ENCODE measurements at regions not wholly inside any gene's neighbourhood (a gene's known extent, or its start where the extent isn't known, plus 50 kb on each side); places are given as distances from the start of the nearest gene placed in this dataset.
"Not testable (repeated sequence)": the region's sequence is repeated elsewhere in the genome, so short reads cannot be mapped to it uniquely, and the experiment has no call there.

GRCh38 chr5:100026606-100027005, 508.6 kb upstream of the FAM174A start:
- no peak for DNase-seq

- DNase-seq: no peak
These were observed 511.6 kb upstream of the FAM174A start for GRCh38 chr5:100023536-100023935.

GRCh38 chr5:100017520-100018262, 517.5 kb upstream of the FAM174A start:
- DNase-seq: no peak

- DNase-seq: not testable (repeated sequence)
These were observed 521.9 kb upstream of the FAM174A start for GRCh38 chr5:100013305-100013704.

GRCh38 chr5:100011160-100011559, 524.0 kb upstream of the FAM174A start:
- DNase-seq: not testable (repeated sequence)

GRCh38 chr5:100004969-100005368, 530.2 kb upstream of the FAM174A start:
- DNase-seq: no peak

- no peak for DNase-seq
These were observed 536.9 kb upstream of the FAM174A start for GRCh38 chr5:99998319-99998718.

- no peak for DNase-seq
These were observed 539.8 kb upstream of the FAM174A start for GRCh38 chr5:99995407-99995806.

- no peak for DNase-seq
These were observed 561.4 kb upstream of the FAM174A start for GRCh38 chr5:99973779-99974178.

- no peak for DNase-seq
These were observed 579.2 kb upstream of the FAM174A start for GRCh38 chr5:99955962-99956361.

GRCh38 chr5:99955006-99955405, 580.2 kb upstream of the FAM174A start:
- DNase-seq: no peak

GRCh38 chr5:99949969-99950524, 585.1 kb upstream of the FAM174A start:
- no peak for DNase-seq

- DNase-seq: no peak
These were observed 585.8 kb upstream of the FAM174A start for GRCh38 chr5:99949361-99949760.

GRCh38 chr5:99948850-99949249, 586.3 kb upstream of the FAM174A start:
- no peak for DNase-seq

GRCh38 chr5:99945478-99946442, 589.4 kb upstream of the FAM174A start:
- DNase-seq: no peak

GRCh38 chr5:99940540-99940939, 594.6 kb upstream of the FAM174A start:
- no peak for DNase-seq

- DNase-seq: no peak
These were observed 598.3 kb upstream of the FAM174A start for GRCh38 chr5:99936911-99937310.

GRCh38 chr5:99929806-99930135, 605.4 kb upstream of the FAM174A start:
- DNase-seq: no peak

GRCh38 chr5:99929067-99929805, 605.9 kb upstream of the FAM174A start:
- no peak for DNase-seq

GRCh38 chr5:99928490-99928889, 606.7 kb upstream of the FAM174A start:
- no peak for DNase-seq

GRCh38 chr5:99926463-99926862, 608.7 kb upstream of the FAM174A start:
- DNase-seq: no peak

- DNase-seq: no peak
These were observed 612.8 kb upstream of the FAM174A start for GRCh38 chr5:99922386-99922785.

Data from anterior cingulate cortex (tissue), 58 donors.